Stimulated activated naive B cell treated with anti-CD40 and anti-IgM and Interleukin-4, amounts not matched to agents 10 μg/mL and 1 μg/mL and 100 μg/mL, for 72 hours (primary cell): ENCODE measurements at regions not wholly inside any gene's neighbourhood (a gene's known extent, or its start where the extent isn't known, plus 50 kb on each side); places are given as distances from the start of the nearest gene placed in this dataset.
A peak's percentile ranks its signal among the peaks of the same experiment; 100 is the strongest.

Experiments used
- ATAC-seq, 2 donors: fragments of 150-1000 bp; cut with Tn5 transposase; replicated peaks; 2 replicates each; pipeline ENCODE4 v1.10.0; 2021; ENCODE audit warnings: moderate library complexity in 1 of 2
- DNase-seq: peaks from one replicate; pipeline ENCODE4 v3.0.0; 2021
- H3K27ac Mint-ChIP-seq: one replicate; pipeline ENCODE4 v1.8.0; 2022; ENCODE audit warnings: mild to moderate bottlenecking, mixed read lengths
- H3K27me3 Mint-ChIP-seq, 2 donors: one replicate each; pipeline ENCODE4 v1.8.0; 2022; ENCODE audit warnings: mixed read lengths in 2 of 2
- H3K36me3 Mint-ChIP-seq, 2 donors: one replicate each; pipeline ENCODE4 v1.8.0; 2022; ENCODE audit warnings: mixed read lengths in 2 of 2, mild to moderate bottlenecking in 1 of 2
- H3K4me1 Mint-ChIP-seq, 2 donors: one replicate each; pipeline ENCODE4 v1.8.0; 2022; ENCODE audit warnings: mixed read lengths in 2 of 2, mild to moderate bottlenecking in 1 of 2
- H3K4me3 Mint-ChIP-seq, 2 donors: one replicate each; pipeline ENCODE4 v1.8.0; 2022; ENCODE audit warnings: mild to moderate bottlenecking in 2 of 2, mixed read lengths in 2 of 2, moderate library complexity in 1 of 2
- H3K9me3 Mint-ChIP-seq, 2 donors: one replicate each; pipeline ENCODE4 v1.8.0; 2022; ENCODE audit warnings: mixed read lengths in 2 of 2, mild to moderate bottlenecking in 1 of 2

DNA sequence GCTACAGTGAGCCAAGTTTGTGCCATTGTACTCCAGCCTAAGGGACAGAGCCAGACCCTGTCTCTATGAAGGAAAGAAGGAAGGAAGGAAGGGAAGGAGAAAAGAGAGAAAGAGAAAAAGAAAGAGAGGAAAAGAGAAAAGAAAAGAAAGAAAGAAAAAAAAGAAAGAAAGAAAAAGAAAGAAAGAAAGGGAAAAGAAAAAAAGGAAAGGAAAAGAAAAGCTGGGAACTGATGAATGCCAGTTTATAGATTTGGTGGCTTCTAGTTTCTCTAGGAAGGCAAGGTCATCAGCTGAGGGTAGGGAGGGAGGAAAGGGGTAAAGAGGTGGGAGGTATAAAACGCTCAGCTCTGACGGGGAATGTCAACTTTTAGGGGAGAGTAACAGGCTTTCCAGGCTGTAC lies 62.3 kb upstream of the AKT3 start:
- Mint-ChIP-seq H3K4me3 (no peak overlapping the region), H3K36me3 (peaks cover 0 to 8% of the 10 kb centered on the region in 2 donors), H3K27ac (no peak overlapping the region), H3K9me3 (peaks cover 4 to 7% of the 10 kb centered on the region in 2 donors), H3K27me3 (peaks cover 19 to 25% of the 10 kb centered on the region in 2 donors), H3K4me1 (peaks cover 11 to 19% of the 10 kb centered on the region in 2 donors)
- no peak for ATAC-seq
- DNase-seq = no peak

DNA sequence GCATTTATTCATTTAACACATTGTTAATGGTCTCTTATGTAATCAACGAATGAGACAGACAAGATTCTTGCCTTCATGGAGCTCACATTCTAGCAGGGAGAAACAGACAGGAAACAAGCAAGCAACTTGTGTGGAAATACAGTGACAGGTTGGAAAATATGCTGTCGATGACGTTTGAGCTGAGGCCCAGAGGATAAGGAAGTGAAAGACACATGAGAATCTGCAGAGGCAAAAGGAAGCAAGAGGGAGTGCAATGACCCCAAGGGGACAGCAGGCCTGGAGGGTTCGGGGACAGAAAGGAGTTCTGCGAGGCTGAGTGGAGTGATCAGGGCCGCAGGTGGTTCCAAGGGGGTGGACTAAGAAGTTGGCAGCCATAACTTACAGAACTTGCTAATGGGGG lies 60.6 kb upstream of the AKT3 start:
- DNase-seq (peak; percentile 18), ATAC-seq (peak; percentile 87 to 89)
- Mint-ChIP-seq H3K27ac (peak overlapping the region; percentile 75), H3K27me3 (peaks cover 11 to 20% of the 10 kb centered on the region in 2 donors), H3K9me3 (peaks cover 4 to 7% of the 10 kb centered on the region in 2 donors), H3K4me1 (peaks cover 7 to 8% of the 10 kb centered on the region in 2 donors), H3K4me3 (no peak overlapping the region), H3K36me3 (peaks cover 0 to 8% of the 10 kb centered on the region in 2 donors)

DNA sequence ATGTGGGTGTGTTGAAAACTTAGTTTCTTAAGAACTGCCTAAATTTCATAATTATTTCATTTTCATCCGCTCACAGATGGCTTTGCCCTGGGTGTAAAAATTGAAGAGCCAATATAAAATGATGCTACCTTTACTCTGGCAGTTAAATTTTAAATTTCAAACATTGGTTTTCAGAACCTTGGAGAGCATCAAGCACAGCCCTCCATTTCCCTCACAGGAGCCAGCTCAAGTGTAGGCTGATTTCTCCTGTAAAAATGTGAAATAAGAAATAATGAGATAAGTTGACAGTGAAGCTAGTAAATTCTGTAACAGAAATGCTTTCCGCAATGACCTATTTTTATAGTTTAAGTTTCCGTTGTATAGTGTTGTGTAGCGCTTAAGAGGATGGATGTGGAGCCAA lies 53.9 kb upstream of the AKT3 start:
- DNase-seq (no peak), ATAC-seq (no peak)
- Mint-ChIP-seq H3K27me3 (peaks cover 29 to 32% of the 10 kb centered on the region in 2 donors), H3K4me1 (no peaks in the 10 kb centered on the region), H3K9me3 (no peaks in the 10 kb centered on the region), H3K27ac (no peak overlapping the region), H3K36me3 (no peaks in the 10 kb centered on the region), H3K4me3 (no peak overlapping the region)

DNA sequence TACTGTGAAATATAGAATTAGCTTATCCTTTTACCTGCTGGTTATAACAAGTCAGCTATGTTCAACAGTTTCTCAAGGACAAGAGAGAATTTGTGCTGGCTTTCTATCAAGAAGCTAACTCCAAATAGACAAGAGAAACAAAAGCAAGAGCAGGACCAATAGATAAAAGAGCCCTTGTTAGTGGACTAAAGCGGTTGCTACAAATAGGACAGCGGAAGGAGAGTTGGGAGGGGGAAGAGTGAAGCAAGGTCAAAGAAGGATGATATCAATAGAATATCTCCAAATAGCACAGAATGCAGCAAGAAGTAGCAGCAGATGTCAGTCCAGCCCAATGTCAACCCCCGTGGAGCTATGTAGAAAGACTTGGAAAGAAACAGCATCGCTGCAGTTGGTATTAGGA lies 53.0 kb upstream of the AKT3 start:
- Mint-ChIP-seq H3K27me3 (peaks cover 26 to 32% of the 10 kb centered on the region in 2 donors), H3K4me1 (no peaks in the 10 kb centered on the region), H3K36me3 (no peaks in the 10 kb centered on the region), H3K4me3 (no peak overlapping the region), H3K27ac (no peak overlapping the region), H3K9me3 (no peaks in the 10 kb centered on the region)
- no peak for DNase-seq
- no peak for ATAC-seq

DNA sequence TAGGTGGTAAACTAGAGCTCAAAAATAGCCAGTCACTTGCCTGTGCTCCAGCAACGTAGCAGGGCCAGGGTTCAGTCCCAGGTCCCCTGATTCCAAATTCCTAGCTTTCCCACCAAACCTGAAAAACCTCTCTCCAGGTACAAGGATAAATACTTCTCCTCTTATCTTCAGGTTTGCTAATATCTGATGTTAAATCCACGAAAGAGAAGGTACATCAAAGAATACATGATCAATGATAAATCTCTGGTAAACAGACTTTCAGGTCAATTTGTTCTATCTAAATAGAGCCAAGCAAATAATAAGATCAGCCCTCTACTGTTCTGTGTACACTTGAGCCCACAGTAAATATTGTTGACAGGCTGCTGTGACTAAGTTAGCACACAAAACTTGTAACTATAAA lies 52.1 kb upstream of the AKT3 start:
- Mint-ChIP-seq H3K27ac (no peak overlapping the region), H3K36me3 (no peaks in the 10 kb centered on the region), H3K4me3 (no peak overlapping the region), H3K27me3 (peaks cover 22 to 29% of the 10 kb centered on the region in 2 donors), H3K9me3 (no peaks in the 10 kb centered on the region), H3K4me1 (no peaks in the 10 kb centered on the region)
- ATAC-seq = no peak
- no peak for DNase-seq
